Ovary (tissue), 3 donors: ENCODE measurements at regions not wholly inside any gene's neighbourhood (a gene's known extent, or its start where the extent isn't known, plus 50 kb on each side); places are given as distances from the start of the nearest gene placed in this dataset.

ENCODE experiments used
- POLR2A ChIP-seq: fragments of 450-650 bp; IDR thresholded peaks from one replicate; pipeline ENCODE4 v1.6.1; 2017; ENCODE audit warnings: antibody characterized with exemption, mild to moderate bottlenecking, moderate library complexity
- TF ChIP-seq, protein P1 (sequence below), 3 donors: fragments of 450-650 bp in 2 of 3; fragments of 200-600 bp in 1 of 3; IDR thresholded peaks; one replicate each; pipeline versions ENCODE4 v1.5.1 to v1.8.0; 2016 to 2022; ENCODE audit warnings: antibody characterized with exemption in 3 of 3, mild to moderate bottlenecking in 1 of 3
- donor health status: DM: no; HTN: no; CAD: no.

DNA sequence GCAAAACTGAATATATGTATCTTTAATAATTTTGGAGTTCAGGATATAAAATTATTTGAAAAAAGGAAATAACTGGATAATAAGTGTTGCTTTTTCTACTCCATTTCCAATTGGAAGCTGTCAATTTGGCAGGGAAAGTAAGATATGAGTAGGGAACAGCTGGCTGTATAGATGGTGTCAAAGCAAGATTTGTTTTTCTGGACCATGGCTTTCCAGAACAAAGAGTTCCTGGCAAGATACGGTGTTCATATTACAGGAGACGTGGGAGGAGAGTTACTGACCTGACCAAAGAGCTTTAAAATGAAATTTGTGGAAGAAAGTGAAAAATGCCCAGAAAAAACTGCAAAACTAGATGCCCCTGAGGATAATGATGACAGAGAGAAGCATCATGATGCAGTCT is 442.7 kb upstream of the KIRREL3 start:
- TF ChIP-seq, protein P1, sequence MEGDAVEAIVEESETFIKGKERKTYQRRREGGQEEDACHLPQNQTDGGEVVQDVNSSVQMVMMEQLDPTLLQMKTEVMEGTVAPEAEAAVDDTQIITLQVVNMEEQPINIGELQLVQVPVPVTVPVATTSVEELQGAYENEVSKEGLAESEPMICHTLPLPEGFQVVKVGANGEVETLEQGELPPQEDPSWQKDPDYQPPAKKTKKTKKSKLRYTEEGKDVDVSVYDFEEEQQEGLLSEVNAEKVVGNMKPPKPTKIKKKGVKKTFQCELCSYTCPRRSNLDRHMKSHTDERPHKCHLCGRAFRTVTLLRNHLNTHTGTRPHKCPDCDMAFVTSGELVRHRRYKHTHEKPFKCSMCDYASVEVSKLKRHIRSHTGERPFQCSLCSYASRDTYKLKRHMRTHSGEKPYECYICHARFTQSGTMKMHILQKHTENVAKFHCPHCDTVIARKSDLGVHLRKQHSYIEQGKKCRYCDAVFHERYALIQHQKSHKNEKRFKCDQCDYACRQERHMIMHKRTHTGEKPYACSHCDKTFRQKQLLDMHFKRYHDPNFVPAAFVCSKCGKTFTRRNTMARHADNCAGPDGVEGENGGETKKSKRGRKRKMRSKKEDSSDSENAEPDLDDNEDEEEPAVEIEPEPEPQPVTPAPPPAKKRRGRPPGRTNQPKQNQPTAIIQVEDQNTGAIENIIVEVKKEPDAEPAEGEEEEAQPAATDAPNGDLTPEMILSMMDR (IDR thresholded peaks at IDR 0.05): no peak
- no peak for TF ChIP-seq POLR2A
